H1 (cell line): ENCODE measurements at regions not wholly inside any gene's neighbourhood (a gene's known extent, or its start where the extent isn't known, plus 50 kb on each side); places are given as distances from the start of the nearest gene placed in this dataset.

Source experiments
- CTCF ChIA-PET: fragments of 300-600 bp; sonication (Branson Sonifier 250); formaldehyde crosslinking; loops from one replicate; lab custom pipeline; 2021; ENCODE audit not compliant: partially characterized antibody; lab: Charles Lee
- POLR2A ChIA-PET: fragments of 300-600 bp; sonication (Branson Sonifier 250); formaldehyde crosslinking; loops from one replicate; lab custom pipeline; 2021; ENCODE audit warnings: inconsistent platforms; ENCODE audit not compliant: partially characterized antibody; lab: Charles Lee
- DNase-seq, 2 experiments: peaks; one replicate each; pipeline versions ENCODE4 v3.0.0 to v3.0.0-alpha.2; 2010 to 2022; ENCODE audit warnings: low spot score in 2 of 2, low read depth in 1 of 2, mixed read lengths in 1 of 2
- FAIRE-seq: peaks from 2 replicates; lab custom pipeline; 2011; peaks lifted over from hg19 to GRCh38; lab: Jason Lieb, UNC
- H2AFZ ChIP-seq: 2 replicates; pipeline ENCODE4 v1.8.1; 2012; ENCODE audit warnings: low read length, inconsistent platforms
- H2AK5ac ChIP-seq: 2 replicates; pipeline ENCODE4 v1.6.1; 2013; ENCODE audit warnings: low read depth, low read length
- H2BK120ac ChIP-seq: replicated peaks from 2 replicates; pipeline ENCODE3; 2013; ENCODE audit warnings: low read depth, low read length, inconsistent platforms
- H2BK12ac ChIP-seq: 2 replicates; pipeline ENCODE4 v1.6.1; 2013; ENCODE audit warnings: low read depth, low read length
- H2BK15ac ChIP-seq: 2 replicates; pipeline ENCODE4 v1.6.1; 2013; ENCODE audit warnings: low read length
- H2BK20ac ChIP-seq: 2 replicates; pipeline ENCODE4 v1.6.1; 2013; ENCODE audit warnings: low read length
- H2BK5ac ChIP-seq: 2 replicates; pipeline ENCODE4 v1.6.1; 2013; ENCODE audit warnings: low read depth, low read length
- H3K14ac ChIP-seq: 2 replicates; pipeline ENCODE4 v1.6.1; 2013; ENCODE audit warnings: inconsistent platforms; ENCODE audit not compliant: insufficient read length
- H3K18ac ChIP-seq: 2 replicates; pipeline ENCODE4 v1.6.1; 2013; ENCODE audit warnings: low read length; ENCODE audit errors: extremely low read depth
- H3K23ac ChIP-seq: 2 replicates; pipeline ENCODE4 v1.6.1; 2013; ENCODE audit warnings: inconsistent platforms; ENCODE audit not compliant: insufficient read length
- H3K23me2 ChIP-seq: 2 replicates; pipeline ENCODE4 v1.6.1; 2013; ENCODE audit warnings: low read depth, low read length
- H3K27ac ChIP-seq: 2 replicates; pipeline ENCODE4 v1.6.1; 2011; ENCODE audit warnings: low read depth, low read length, inconsistent platforms
- H3K27me3 ChIP-seq, 4 experiments: replicated peaks in 1 of 4; 1 replicate in 1 of 4; 2 replicates in 3 of 4; pipeline versions ENCODE4 v1.6.1 to v1.8.1; 2011 to 2013; ENCODE audit warnings: low read length in 3 of 4, mild to moderate bottlenecking in 3 of 4, inconsistent platforms in 2 of 4, mixed read lengths in 2 of 4, moderate library complexity in 1 of 4; ENCODE audit not compliant: control insufficient read depth in 3 of 4, insufficient read depth in 3 of 4; ENCODE audit errors: extremely low read depth in 1 of 4
- H3K36me3 ChIP-seq, 4 experiments: 2 replicates each; pipeline versions ENCODE4 v1.6.1 to v1.8.1; 2011 to 2013; ENCODE audit warnings: mild to moderate bottlenecking in 4 of 4, low read length in 3 of 4, moderate library complexity in 2 of 4, control low read depth in 1 of 4, inconsistent platforms in 1 of 4; ENCODE audit not compliant: insufficient read depth in 4 of 4, control insufficient read depth in 2 of 4
- H3K4ac ChIP-seq: replicated peaks from 2 replicates; pipeline ENCODE3; 2013; ENCODE audit warnings: low read length, low read depth, mixed read lengths, inconsistent platforms; ENCODE audit not compliant: insufficient read length
- H3K4me1 ChIP-seq, 4 experiments: replicated peaks in 1 of 4; 1 replicate in 1 of 4; 2 replicates in 3 of 4; pipeline versions ENCODE4 v1.6.1 to v1.8.1; 2011 to 2013; ENCODE audit warnings: low read length in 3 of 4, inconsistent platforms in 2 of 4, mixed read lengths in 1 of 4; ENCODE audit not compliant: insufficient read depth in 4 of 4, control insufficient read depth in 3 of 4
- H3K4me2 ChIP-seq, 2 experiments: 2 replicates each; pipeline versions ENCODE4 v1.6.1 to v1.8.1; 2011 to 2013; ENCODE audit warnings: low read depth in 2 of 2, low read length in 2 of 2, control low read depth in 1 of 2, inconsistent platforms in 1 of 2, mild to moderate bottlenecking in 1 of 2; ENCODE audit not compliant: insufficient read depth in 1 of 2
- H3K4me3 ChIP-seq, 4 experiments: fragments of 200-600, 300-600 bp in 1 of 4; sonication (generic), shearing (Covaris generic), sonication (Bioruptor Twin) in 1 of 4; 2 replicates each; pipeline versions ENCODE4 v1.5.1 to v1.8.1; 2011 to 2016; ENCODE audit warnings: low read length in 4 of 4, low read depth in 3 of 4, control low read depth in 2 of 4, inconsistent platforms in 2 of 4, mild to moderate bottlenecking in 2 of 4, mixed read lengths in 1 of 4, moderate library complexity in 1 of 4; ENCODE audit not compliant: insufficient read depth in 2 of 4; ENCODE audit errors: extremely low read depth in 1 of 4
- H3K56ac ChIP-seq: replicated peaks from 2 replicates; pipeline ENCODE3; 2013; ENCODE audit warnings: low read depth, mild to moderate bottlenecking, mixed read lengths, low read length, inconsistent platforms; ENCODE audit not compliant: insufficient read length
- H3K79me1 ChIP-seq: 2 replicates; pipeline ENCODE4 v1.6.1; 2013; ENCODE audit warnings: low read depth, low read length, control low read depth
- H3K79me2 ChIP-seq, 2 experiments: 2 replicates each; pipeline versions ENCODE4 v1.6.1 to v1.8.1; 2012 to 2013; ENCODE audit warnings: low read length in 2 of 2, mild to moderate bottlenecking in 2 of 2, inconsistent platforms in 1 of 2; ENCODE audit not compliant: insufficient read depth in 2 of 2, control insufficient read depth in 1 of 2
- H3K9ac ChIP-seq, 4 experiments: replicated peaks in 1 of 4; 1 replicate in 1 of 4; 2 replicates in 3 of 4; pipeline versions ENCODE4 v1.6.1 to v1.8.1; 2011 to 2013; ENCODE audit warnings: low read depth in 3 of 4, low read length in 3 of 4, control low read depth in 2 of 4, mild to moderate bottlenecking in 2 of 4, moderate library complexity in 2 of 4, inconsistent platforms in 1 of 4; ENCODE audit errors: extremely low read depth in 1 of 4
- H3K9me3 ChIP-seq, 2 experiments: 2 replicates each; pipeline versions ENCODE4 v1.6.1 to v1.8.1; 2012 to 2013; ENCODE audit warnings: mild to moderate bottlenecking in 2 of 2, moderate library complexity in 2 of 2, control low read depth in 1 of 2, inconsistent platforms in 1 of 2, low read depth in 1 of 2, low read length in 1 of 2, mixed read lengths in 1 of 2; ENCODE audit not compliant: insufficient read depth in 2 of 2
- H4K20me1 ChIP-seq, 2 experiments: replicated peaks in 1 of 2; 2 replicates each; pipeline versions ENCODE3 to v1.8.1; 2011 to 2013; ENCODE audit warnings: inconsistent platforms in 2 of 2, low read length in 2 of 2, mild to moderate bottlenecking in 1 of 2; ENCODE audit not compliant: insufficient read depth in 2 of 2, control insufficient read depth in 1 of 2
- H4K5ac ChIP-seq: 2 replicates; pipeline ENCODE4 v1.6.1; 2013; ENCODE audit warnings: low read length, low read depth, mixed read lengths, inconsistent platforms; ENCODE audit not compliant: insufficient read length
- H4K8ac ChIP-seq: 2 replicates; pipeline ENCODE4 v1.8.0; 2013; ENCODE audit warnings: mild to moderate bottlenecking, moderate library complexity, low read length, inconsistent platforms; ENCODE audit not compliant: insufficient read depth; ENCODE audit errors: extremely low read depth
- H4K91ac ChIP-seq: replicated peaks from 2 replicates; pipeline ENCODE3; 2013; ENCODE audit warnings: low read length, mixed read lengths, inconsistent platforms; ENCODE audit not compliant: insufficient read length
- BCL11A ChIP-seq, 2 experiments: IDR thresholded peaks; one replicate each; pipeline ENCODE4 v1.6.1; 2011; ENCODE audit warnings: low read depth in 2 of 2, low read length in 2 of 2, mild to moderate bottlenecking in 2 of 2
- BRCA1 ChIP-seq: IDR thresholded peaks from 2 replicates; pipeline ENCODE4 v1.6.1; 2012; ENCODE audit warnings: low read depth, low read length, improper control_type of control experiment
- JUN ChIP-seq: IDR thresholded peaks from 2 replicates; pipeline ENCODE4 v1.6.1; 2011; ENCODE audit warnings: low read depth, mild to moderate bottlenecking, improper control_type of control experiment, low read length
- SP2 ChIP-seq: IDR thresholded peaks from 2 replicates; pipeline ENCODE4 v1.6.1; 2012; ENCODE audit warnings: mild to moderate bottlenecking, low read length, inconsistent platforms
- WGBS, 2 experiments: shearing (Covaris generic) in 1 of 2; methylation state at CpG; one replicate each; pipeline versions ENCODE4 v1.1.6 to v1.1.7; 2013 to 2015; ENCODE audit warnings: low lambda C conversion rate in 2 of 2, mixed read lengths in 2 of 2, inconsistent platforms in 1 of 2, low coverage in 1 of 2, missing lambda C conversion rate in 1 of 2; ENCODE audit not compliant: insufficient replicate concordance in 2 of 2, insufficient coverage in 1 of 2, insufficient read length in 1 of 2; ENCODE audit errors: extremely low coverage in 1 of 2, missing lambda C conversion rate in 1 of 2; 5-methylcytosine and 5-hydroxymethylcytosine counted together
- TF ChIP-seq, protein P1 (sequence below): IDR thresholded peaks from 2 replicates; pipeline ENCODE4 v1.6.1; 2011; ENCODE audit warnings: low read length, improper control_type of control experiment

DNA sequence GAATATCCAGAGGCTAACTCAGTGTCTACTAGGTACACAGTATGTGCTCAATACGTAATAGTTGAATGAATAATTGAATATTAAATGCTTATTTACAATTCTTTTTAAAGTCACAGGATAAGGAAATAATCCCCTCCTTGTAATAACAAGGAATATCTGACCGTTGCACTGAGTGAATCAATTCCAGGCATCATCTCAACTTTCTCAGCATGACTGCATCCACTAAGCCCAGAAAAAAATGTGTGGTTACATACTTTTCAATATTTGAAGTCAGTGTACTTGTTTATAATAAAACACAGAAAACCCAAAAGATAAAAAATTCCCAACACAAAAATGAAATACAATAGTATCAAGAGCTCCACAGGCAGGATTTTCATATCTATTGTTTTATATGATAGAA lies 105.4 kb downstream of the TMEM144 start:
- H3K27me3 ChIP-seq, result no peaks in the 10 kb centered on the region
- H3K79me2 ChIP-seq, result no peaks in the 10 kb centered on the region
- H3K27ac ChIP-seq, result no peak overlapping the region
- no peak for DNase-seq
- H2AK5ac ChIP-seq, result no peak overlapping the region
- no peaks in the 10 kb centered on the region for H4K20me1 ChIP-seq
- H3K23me2 ChIP-seq, result no peaks in the 10 kb centered on the region
- CTCF ChIA-PET, result interaction anchor here (0.6 to 1.6 kb wide), 5 partner anchors 9 to 310 kb away, joined by 3 to 5 read pairs (median 3); no protein-coding TSS in a partner anchor
- H3K9ac ChIP-seq, result no peak overlapping the region
- H3K9me3 ChIP-seq, result 0 out of 4 replicates have a peak, but pooled peaks cover 0 to 3% of the 10 kb centered on the region in 2 experiments
- no peak overlapping the region for H4K8ac ChIP-seq
- POLR2A ChIA-PET, result no interaction called here
- H3K4me2 ChIP-seq, result no peak overlapping the region
- no peaks in the 10 kb centered on the region for H3K36me3 ChIP-seq
- no peak overlapping the region for H2BK12ac ChIP-seq
- H2BK20ac ChIP-seq, result no peak overlapping the region
- H4K91ac ChIP-seq, result no peak overlapping the region
- no peak overlapping the region for H2BK15ac ChIP-seq
- H3K4ac ChIP-seq, result no peak overlapping the region
- H4K5ac ChIP-seq, result no peak overlapping the region
- FAIRE-seq, result no peak
- no peak overlapping the region for H3K14ac ChIP-seq
- no peak overlapping the region for H2AFZ ChIP-seq
- H3K79me1 ChIP-seq, result no peaks in the 10 kb centered on the region
- no peak overlapping the region for H2BK5ac ChIP-seq
- 89% methylated on average over 2 of the region's 2 CpGs; no CpG with 5 or more reads in 1 of the 2 experiments for WGBS, 2 experiments
- no peak overlapping the region for H3K4me3 ChIP-seq
- H3K4me1 ChIP-seq, result no peaks in the 10 kb centered on the region
- no peak overlapping the region for H3K23ac ChIP-seq
- no peak overlapping the region for H3K56ac ChIP-seq
- no peak overlapping the region for H2BK120ac ChIP-seq
- no peak overlapping the region for H3K18ac ChIP-seq
- no peak for TF ChIP-seq BCL11A (IDR thresholded peaks at IDR 0.05; ENCODE audit: low read depth in 2 of 2, low read length in 2 of 2)
- TF ChIP-seq SP2, result no peak
- TF ChIP-seq JUN, result no peak
- no peak for TF ChIP-seq BRCA1
- TF ChIP-seq, protein P1, sequence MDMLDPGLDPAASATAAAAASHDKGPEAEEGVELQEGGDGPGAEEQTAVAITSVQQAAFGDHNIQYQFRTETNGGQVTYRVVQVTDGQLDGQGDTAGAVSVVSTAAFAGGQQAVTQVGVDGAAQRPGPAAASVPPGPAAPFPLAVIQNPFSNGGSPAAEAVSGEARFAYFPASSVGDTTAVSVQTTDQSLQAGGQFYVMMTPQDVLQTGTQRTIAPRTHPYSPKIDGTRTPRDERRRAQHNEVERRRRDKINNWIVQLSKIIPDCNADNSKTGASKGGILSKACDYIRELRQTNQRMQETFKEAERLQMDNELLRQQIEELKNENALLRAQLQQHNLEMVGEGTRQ, result no peak
